Left lung (tissue), 4 donors: ENCODE measurements at regions not wholly inside any gene's neighbourhood (a gene's known extent, or its start where the extent isn't known, plus 50 kb on each side); places are given as distances from the start of the nearest gene placed in this dataset.
A peak's percentile ranks its signal among the peaks of the same experiment; 100 is the strongest.

Experiments
- ATAC-seq: fragments of 200-7000 bp; cut with Tn5 transposase; one replicate; pipeline ENCODE4 v1.9.1; 2020; ENCODE audit warnings: moderate library complexity
- DNase-seq, 4 donors: peaks; one replicate each; pipeline ENCODE4 v3.0.0-alpha.2; 2013 to 2020
- H3K27ac ChIP-seq, 2 donors: fragments of 200-600 bp; sonication (generic) in 1 of 2; one replicate each; pipeline versions ENCODE4 v1.5.0 to v1.8.0; 2020 to 2021
- H3K27me3 ChIP-seq, 2 donors: fragments of 200-600 bp; sonication (generic) in 1 of 2; one replicate each; pipeline versions ENCODE4 v1.5.0 to v1.8.0; 2020 to 2021
- H3K36me3 ChIP-seq, 2 donors: fragments of 200-600 bp; sonication (generic) in 1 of 2; one replicate each; pipeline versions ENCODE4 v1.5.0 to v1.8.0; 2020 to 2021
- H3K4me1 ChIP-seq, 2 donors: fragments of 200-600 bp; one replicate each; pipeline ENCODE4 v1.8.0; 2021
- H3K4me3 ChIP-seq, 2 donors: fragments of 200-600 bp; sonication (generic) in 1 of 2; one replicate each; pipeline versions ENCODE4 v1.5.0 to v1.8.0; 2020 to 2021; ENCODE audit warnings: mild to moderate bottlenecking in 1 of 2
- H3K9me3 ChIP-seq, 2 donors: fragments of 200-600 bp; sonication (generic) in 1 of 2; one replicate each; pipeline versions ENCODE4 v1.5.0 to v1.8.0; 2020 to 2021
- CTCF ChIP-seq, 2 donors: fragments of 200-600 bp; sonication (generic) in 1 of 2; IDR thresholded peaks; one replicate each; pipeline versions ENCODE4 v1.5.0 to v1.8.0; 2021; ENCODE audit warnings: antibody characterized with exemption in 2 of 2
- intact Hi-C, 2 donors: fragments of 100-400 bp; cut with DNase I; formaldehyde crosslinking; loops; one replicate each; pipeline versions ENCODE4 v1.11.2 to v1.14.2; 2022
- donor health status: DM: no; HTN: yes; CAD: no.
- donor health status: DM: no; HTN: no; CAD: no.

- intact Hi-C loops, result no loop called here
- DNase-seq (no peak), ATAC-seq (no peak)
- Histone ChIP-seq H3K27ac (no peak overlapping the region), H3K27me3 (no peaks in the 10 kb centered on the region), H3K36me3 (no peaks in the 10 kb centered on the region), H3K4me1 (no peaks in the 10 kb centered on the region), H3K4me3 (no peak overlapping the region), H3K9me3 (no peaks in the 10 kb centered on the region)
- TF ChIP-seq CTCF (IDR thresholded peaks at IDR 0.05), result no peak
Observed at GRCh38 chr16:64486561-64486960, 635.3 kb downstream of the CDH11 start.

- Histone ChIP-seq H3K4me3 (no peak overlapping the region), H3K36me3 (no peaks in the 10 kb centered on the region), H3K27ac (no peak overlapping the region), H3K4me1 (peaks cover 0 to 4% of the 10 kb centered on the region in 2 donors), H3K27me3 (no peaks in the 10 kb centered on the region), H3K9me3 (no peaks in the 10 kb centered on the region)
- no peak for ATAC-seq
- no peak for TF ChIP-seq CTCF (IDR thresholded peaks at IDR 0.05)
- DNase-seq, result no peak
- intact Hi-C loops, result no loop called here
Observed at GRCh38 chr16:64481497-64481896, 640.4 kb downstream of the CDH11 start.

GRCh38 chr16:64478252-64478906 lies 643.5 kb downstream of the CDH11 start:
- H3K4me1 ChIP-seq, result peaks cover 0 to 4% of the 10 kb centered on the region in 2 donors
- no peaks in the 10 kb centered on the region for H3K36me3 ChIP-seq
- no peaks in the 10 kb centered on the region for H3K27me3 ChIP-seq
- intact Hi-C loops, result no loop called here
- DNase-seq (peak in 3 of 4 donors; percentile 30 to 42 (median 32)), ATAC-seq (peak; percentile 90)
- no peaks in the 10 kb centered on the region for H3K9me3 ChIP-seq
- no peak for TF ChIP-seq CTCF (IDR thresholded peaks at IDR 0.05)
- H3K27ac ChIP-seq, result peak overlapping the region in 1 of 2 donors; percentile 26
- H3K4me3 ChIP-seq, result no peak overlapping the region

GRCh38 chr16:64475627-64476351 lies 646.1 kb downstream of the CDH11 start:
- Histone ChIP-seq H3K27me3 (no peaks in the 10 kb centered on the region), H3K4me3 (no peak overlapping the region), H3K4me1 (peaks cover 0 to 4% of the 10 kb centered on the region in 2 donors), H3K36me3 (no peaks in the 10 kb centered on the region), H3K9me3 (no peaks in the 10 kb centered on the region), H3K27ac (no peak overlapping the region)
- DNase-seq (no peak), ATAC-seq (peak; percentile 43)
- intact Hi-C loops, result no loop called here
- TF ChIP-seq CTCF (IDR thresholded peaks at IDR 0.05), result no peak

GRCh38 chr16:64470916-64471315 lies 650.9 kb downstream of the CDH11 start:
- DNase-seq, result no peak
- Histone ChIP-seq H3K27ac (no peak overlapping the region), H3K9me3 (no peaks in the 10 kb centered on the region), H3K4me1 (no peaks in the 10 kb centered on the region), H3K4me3 (no peak overlapping the region), H3K36me3 (no peaks in the 10 kb centered on the region), H3K27me3 (no peaks in the 10 kb centered on the region)
- intact Hi-C loops, result no loop called here
- no peak for ATAC-seq
- no peak for TF ChIP-seq CTCF (IDR thresholded peaks at IDR 0.05)
